Chondrocyte (in vitro differentiated cells): ENCODE measurements at regions not wholly inside any gene's neighbourhood (a gene's known extent, or its start where the extent isn't known, plus 50 kb on each side); places are given as distances from the start of the nearest gene placed in this dataset.

ENCODE experiments used
- DNase-seq: peaks from one replicate; pipeline ENCODE4 v3.0.0; 2021; ENCODE audit warnings: mixed read lengths, low spot score
- H3K27ac Mint-ChIP-seq: one replicate; pipeline ENCODE4 v1.8.0; 2021; ENCODE audit warnings: mild to moderate bottlenecking, moderate library complexity, mixed read lengths; ENCODE audit not compliant: unreplicated experiment
- H3K27me3 Mint-ChIP-seq: 2 replicates; pipeline ENCODE4 v1.8.0; 2021; ENCODE audit warnings: low read depth, mixed read lengths
- H3K36me3 Mint-ChIP-seq: 2 replicates; pipeline ENCODE4 v1.8.0; 2021; ENCODE audit warnings: low read depth, mixed read lengths
- H3K4me1 Mint-ChIP-seq: 2 replicates; pipeline ENCODE4 v1.8.0; 2021; ENCODE audit warnings: low read depth, mild to moderate bottlenecking, mixed read lengths
- H3K4me3 Mint-ChIP-seq: one replicate; pipeline ENCODE4 v1.8.0; 2021; ENCODE audit warnings: mild to moderate bottlenecking, moderate library complexity, mixed read lengths; ENCODE audit not compliant: unreplicated experiment
- H3K9me3 Mint-ChIP-seq: 2 replicates; pipeline ENCODE4 v1.8.0; 2021; ENCODE audit warnings: low read depth, mixed read lengths
- CTCF ChIP-seq: fragments of 200-600 bp; sonication (generic); IDR thresholded peaks from 2 replicates; pipeline ENCODE4 v1.5.0; 2021; ENCODE audit warnings: antibody characterized with exemption, mild to moderate bottlenecking, moderate library complexity

GRCh38 chr16:50946098-50946497 lies 204.2 kb downstream of the CYLD start:
- H3K4me3 Mint-ChIP-seq: no peak overlapping the region
- no peak for DNase-seq
- no peaks in the 10 kb centered on the region for H3K9me3 Mint-ChIP-seq
- no peak for TF ChIP-seq CTCF
- no peak overlapping the region for H3K27ac Mint-ChIP-seq
- H3K4me1 Mint-ChIP-seq: no peaks in the 10 kb centered on the region
- H3K27me3 Mint-ChIP-seq: no peaks in the 10 kb centered on the region
- H3K36me3 Mint-ChIP-seq: no peaks in the 10 kb centered on the region

GRCh38 chr16:50945171-50945570 lies 203.3 kb downstream of the CYLD start:
- no peaks in the 10 kb centered on the region for H3K27me3 Mint-ChIP-seq
- no peaks in the 10 kb centered on the region for H3K4me1 Mint-ChIP-seq
- no peak overlapping the region for H3K27ac Mint-ChIP-seq
- H3K36me3 Mint-ChIP-seq: no peaks in the 10 kb centered on the region
- no peaks in the 10 kb centered on the region for H3K9me3 Mint-ChIP-seq
- no peak overlapping the region for H3K4me3 Mint-ChIP-seq
- no peak for TF ChIP-seq CTCF
- DNase-seq: no peak

- Mint-ChIP-seq H3K4me1 (no peaks in the 10 kb centered on the region), H3K36me3 (no peaks in the 10 kb centered on the region), H3K27ac (no peak overlapping the region), H3K27me3 (no peaks in the 10 kb centered on the region), H3K4me3 (no peak overlapping the region), H3K9me3 (no peaks in the 10 kb centered on the region)
- TF ChIP-seq CTCF: no peak
- no peak for DNase-seq
Observed at GRCh38 chr16:50944436-50944835, 202.6 kb downstream of the CYLD start.

- Mint-ChIP-seq H3K4me3 (no peak overlapping the region), H3K27ac (no peak overlapping the region), H3K4me1 (no peaks in the 10 kb centered on the region), H3K36me3 (no peaks in the 10 kb centered on the region), H3K9me3 (no peaks in the 10 kb centered on the region), H3K27me3 (no peaks in the 10 kb centered on the region)
- no peak for DNase-seq
- no peak for TF ChIP-seq CTCF
Observed at GRCh38 chr16:50944033-50944432, 202.1 kb downstream of the CYLD start.

- H3K36me3 Mint-ChIP-seq: no peaks in the 10 kb centered on the region
- no peak for DNase-seq
- H3K9me3 Mint-ChIP-seq: no peaks in the 10 kb centered on the region
- H3K4me3 Mint-ChIP-seq: no peak overlapping the region
- H3K27me3 Mint-ChIP-seq: no peaks in the 10 kb centered on the region
- H3K27ac Mint-ChIP-seq: no peak overlapping the region
- no peak for TF ChIP-seq CTCF
- H3K4me1 Mint-ChIP-seq: no peaks in the 10 kb centered on the region
Observed at GRCh38 chr16:50942143-50942542, 200.3 kb downstream of the CYLD start.
